ENCODE measurements at regions not wholly inside any gene's neighbourhood (a gene's known extent, or its start where the extent isn't known, plus 50 kb on each side); places are given as distances from the start of the nearest gene placed in this dataset.

DNA sequence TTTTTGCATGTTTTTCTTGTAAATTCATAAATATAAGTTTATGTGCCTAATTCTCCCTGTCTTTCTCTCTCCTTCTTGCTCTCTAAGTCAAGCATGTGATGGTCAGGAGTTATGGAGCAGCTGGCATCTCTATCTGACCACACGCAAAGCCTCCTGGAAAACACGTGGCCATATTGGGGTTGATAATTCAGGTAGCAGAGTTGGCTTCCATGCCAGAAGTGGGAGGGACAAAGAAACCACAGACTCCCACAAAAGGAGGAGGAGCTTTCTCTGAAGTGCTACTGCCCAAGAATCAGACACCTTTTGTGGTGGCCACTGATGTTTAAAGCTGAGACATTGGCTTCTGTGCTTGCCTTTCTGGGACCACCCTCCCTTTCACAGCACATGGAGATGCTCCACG lies 517.6 kb upstream of the TMEM132C start:
- TF ChIP-seq, protein P1, sequence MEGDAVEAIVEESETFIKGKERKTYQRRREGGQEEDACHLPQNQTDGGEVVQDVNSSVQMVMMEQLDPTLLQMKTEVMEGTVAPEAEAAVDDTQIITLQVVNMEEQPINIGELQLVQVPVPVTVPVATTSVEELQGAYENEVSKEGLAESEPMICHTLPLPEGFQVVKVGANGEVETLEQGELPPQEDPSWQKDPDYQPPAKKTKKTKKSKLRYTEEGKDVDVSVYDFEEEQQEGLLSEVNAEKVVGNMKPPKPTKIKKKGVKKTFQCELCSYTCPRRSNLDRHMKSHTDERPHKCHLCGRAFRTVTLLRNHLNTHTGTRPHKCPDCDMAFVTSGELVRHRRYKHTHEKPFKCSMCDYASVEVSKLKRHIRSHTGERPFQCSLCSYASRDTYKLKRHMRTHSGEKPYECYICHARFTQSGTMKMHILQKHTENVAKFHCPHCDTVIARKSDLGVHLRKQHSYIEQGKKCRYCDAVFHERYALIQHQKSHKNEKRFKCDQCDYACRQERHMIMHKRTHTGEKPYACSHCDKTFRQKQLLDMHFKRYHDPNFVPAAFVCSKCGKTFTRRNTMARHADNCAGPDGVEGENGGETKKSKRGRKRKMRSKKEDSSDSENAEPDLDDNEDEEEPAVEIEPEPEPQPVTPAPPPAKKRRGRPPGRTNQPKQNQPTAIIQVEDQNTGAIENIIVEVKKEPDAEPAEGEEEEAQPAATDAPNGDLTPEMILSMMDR (IDR thresholded peaks at IDR 0.05; ENCODE audit: low read depth, low read length) = no peak
- TF ChIP-seq POLR2A (IDR thresholded peaks at IDR 0.05; ENCODE audit: extremely low read depth, insufficient read length) = no peak
- no peak for TF ChIP-seq MYC (IDR thresholded peaks at IDR 0.05; ENCODE audit: low read depth, low read length)
- TF ChIP-seq MAX (IDR thresholded peaks at IDR 0.05; ENCODE audit: low read depth, low read length) = no peak
